IMR-90 (cell line): ENCODE measurements at regions not wholly inside any gene's neighbourhood (a gene's known extent, or its start where the extent isn't known, plus 50 kb on each side); places are given as distances from the start of the nearest gene placed in this dataset.

Source experiments
- MAZ ChIP-seq: IDR thresholded peaks from 2 replicates; pipeline ENCODE4 v1.6.1; 2012; ENCODE audit warnings: low read depth, mild to moderate bottlenecking, low read length, improper control_type of control experiment, moderate library complexity, borderline replicate concordance
- POLR2A ChIP-seq: IDR thresholded peaks from 2 replicates; pipeline ENCODE4 v1.6.1; 2012; ENCODE audit warnings: mild to moderate bottlenecking, low read depth, low read length
- RAD21 ChIP-seq: IDR thresholded peaks from 2 replicates; pipeline ENCODE4 v1.6.1; 2012; ENCODE audit warnings: low read length, improper control_type of control experiment
- RCOR1 ChIP-seq: IDR thresholded peaks from 2 replicates; pipeline ENCODE4 v1.6.1; 2012; ENCODE audit warnings: mild to moderate bottlenecking, low read length, improper control_type of control experiment; ENCODE audit not compliant: insufficient replicate concordance
- RFX5 ChIP-seq: IDR thresholded peaks from 2 replicates; pipeline ENCODE4 v1.8.0; 2012; ENCODE audit warnings: low read depth, mild to moderate bottlenecking, low read length, moderate library complexity
- SMC3 ChIP-seq: fragments of 150-350 bp; IDR thresholded peaks from 2 replicates; pipeline ENCODE4 v1.6.1; 2016; ENCODE audit warnings: low read depth, mild to moderate bottlenecking, antibody characterized with exemption, low read length, moderate library complexity
- TF ChIP-seq, protein P1 (sequence below): conservative IDR thresholded peaks from 2 replicates; pipeline ENCODE4 v1.5.1; 2012; ENCODE audit warnings: mild to moderate bottlenecking, low read depth, low read length, improper control_type of control experiment

GRCh38 chr18:2147476-2148230 lies 423.7 kb downstream of the METTL4 start:
- TF ChIP-seq, protein P1, sequence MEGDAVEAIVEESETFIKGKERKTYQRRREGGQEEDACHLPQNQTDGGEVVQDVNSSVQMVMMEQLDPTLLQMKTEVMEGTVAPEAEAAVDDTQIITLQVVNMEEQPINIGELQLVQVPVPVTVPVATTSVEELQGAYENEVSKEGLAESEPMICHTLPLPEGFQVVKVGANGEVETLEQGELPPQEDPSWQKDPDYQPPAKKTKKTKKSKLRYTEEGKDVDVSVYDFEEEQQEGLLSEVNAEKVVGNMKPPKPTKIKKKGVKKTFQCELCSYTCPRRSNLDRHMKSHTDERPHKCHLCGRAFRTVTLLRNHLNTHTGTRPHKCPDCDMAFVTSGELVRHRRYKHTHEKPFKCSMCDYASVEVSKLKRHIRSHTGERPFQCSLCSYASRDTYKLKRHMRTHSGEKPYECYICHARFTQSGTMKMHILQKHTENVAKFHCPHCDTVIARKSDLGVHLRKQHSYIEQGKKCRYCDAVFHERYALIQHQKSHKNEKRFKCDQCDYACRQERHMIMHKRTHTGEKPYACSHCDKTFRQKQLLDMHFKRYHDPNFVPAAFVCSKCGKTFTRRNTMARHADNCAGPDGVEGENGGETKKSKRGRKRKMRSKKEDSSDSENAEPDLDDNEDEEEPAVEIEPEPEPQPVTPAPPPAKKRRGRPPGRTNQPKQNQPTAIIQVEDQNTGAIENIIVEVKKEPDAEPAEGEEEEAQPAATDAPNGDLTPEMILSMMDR: no peak
- TF ChIP-seq POLR2A (no peak), SMC3 (no peak), RCOR1 (no peak), MAZ (no peak), RAD21 (no peak), RFX5 (no peak)
